Pancreas (tissue), 10 donors: ENCODE measurements at regions not wholly inside any gene's neighbourhood (a gene's known extent, or its start where the extent isn't known, plus 50 kb on each side); places are given as distances from the start of the nearest gene placed in this dataset.
"Not testable (repeated sequence)": the region's sequence is repeated elsewhere in the genome, so short reads cannot be mapped to it uniquely, and the experiment has no call there.

Experiments
- ATAC-seq, 4 donors: fragments of 200-7000 bp; cut with Tn5 transposase; one replicate each; pipeline versions ENCODE4 v1.8.0 to v1.9.1; 2020; ENCODE audit warnings: mild to moderate bottlenecking in 4 of 4, moderate library complexity in 4 of 4
- DNase-seq, 6 donors: peaks; one replicate each; pipeline ENCODE4 v3.0.0-alpha.2; 2020
- FAIRE-seq: peaks from 2 replicates; lab custom pipeline; 2012; peaks lifted over from hg19 to GRCh38; lab: Jason Lieb, UNC
- H3K27ac ChIP-seq, 4 donors: fragments of 200-600 bp; sonication (generic); 1 replicate in 3 of 4; 2 replicates in 1 of 4; pipeline versions ENCODE4 v1.5.0 to v1.8.0; 2020
- H3K27me3 ChIP-seq, 4 donors: fragments of 200-600 bp; one replicate each; pipeline ENCODE4 v1.8.0; 2021
- H3K36me3 ChIP-seq, 3 donors: fragments of 200-600 bp; sonication (generic) in 1 of 3; one replicate each; pipeline versions ENCODE4 v1.5.0 to v1.8.0; 2020 to 2021
- H3K4me1 ChIP-seq, 3 donors: fragments of 200-600 bp; one replicate each; pipeline ENCODE4 v1.8.0; 2021
- H3K4me3 ChIP-seq, 4 donors: fragments of 200-600 bp; sonication (generic) in 2 of 4; one replicate each; pipeline versions ENCODE4 v1.5.0 to v1.8.0; 2020 to 2021
- H3K9me3 ChIP-seq, 4 donors: fragments of 200-600 bp; one replicate each; pipeline ENCODE4 v1.8.0; 2021
- WGBS, 2 donors: extraction: QIAGEN DNeasy Blood & Tissue Kit; methylation state at CpG; one replicate each; pipeline ENCODE4 v1.1.7; 2013; 5-methylcytosine and 5-hydroxymethylcytosine counted together
- intact Hi-C, 3 donors: fragments of 100-400 bp; cut with DNase I; formaldehyde crosslinking; loops; one replicate each; pipeline versions ENCODE4 v1.11.1 to v1.14.2; 2022
- TF ChIP-seq, protein P1 (sequence below), 4 donors: fragments of 200-600 bp; sonication (generic) in 3 of 4; IDR thresholded peaks; one replicate each; pipeline versions ENCODE4 v1.5.0 to v1.8.0; 2021; ENCODE audit warnings: antibody characterized with exemption in 4 of 4
- donor health status: healthy with polysubstance abuse.
- donor health status: DM: no; HTN: no; CAD: no; lungs with moderate emphysema.
- donor health status: DM: no; HTN: no; CAD: no.
- donor health status: control.
- donor health status: control.
- donor health status: Bipolar disorder and iron deficiency.
- donor health status: DM: yes; HTN: yes; CAD: no.
- donor health status: DM: no; HTN: no; CAD: no.
- donor health status: DM: no; HTN: no; CAD: no.
- donor health status: DM: yes; HTN: yes; CAD: no.

- no peak for FAIRE-seq
- intact Hi-C loops = no loop called here
- DNase-seq = no peak
- H3K36me3 ChIP-seq = no peaks in the 10 kb centered on the region
- H3K4me3 ChIP-seq = no peak overlapping the region
- H3K4me1 ChIP-seq = no peaks in the 10 kb centered on the region
- no peak overlapping the region for H3K27ac ChIP-seq
- TF ChIP-seq, protein P1, sequence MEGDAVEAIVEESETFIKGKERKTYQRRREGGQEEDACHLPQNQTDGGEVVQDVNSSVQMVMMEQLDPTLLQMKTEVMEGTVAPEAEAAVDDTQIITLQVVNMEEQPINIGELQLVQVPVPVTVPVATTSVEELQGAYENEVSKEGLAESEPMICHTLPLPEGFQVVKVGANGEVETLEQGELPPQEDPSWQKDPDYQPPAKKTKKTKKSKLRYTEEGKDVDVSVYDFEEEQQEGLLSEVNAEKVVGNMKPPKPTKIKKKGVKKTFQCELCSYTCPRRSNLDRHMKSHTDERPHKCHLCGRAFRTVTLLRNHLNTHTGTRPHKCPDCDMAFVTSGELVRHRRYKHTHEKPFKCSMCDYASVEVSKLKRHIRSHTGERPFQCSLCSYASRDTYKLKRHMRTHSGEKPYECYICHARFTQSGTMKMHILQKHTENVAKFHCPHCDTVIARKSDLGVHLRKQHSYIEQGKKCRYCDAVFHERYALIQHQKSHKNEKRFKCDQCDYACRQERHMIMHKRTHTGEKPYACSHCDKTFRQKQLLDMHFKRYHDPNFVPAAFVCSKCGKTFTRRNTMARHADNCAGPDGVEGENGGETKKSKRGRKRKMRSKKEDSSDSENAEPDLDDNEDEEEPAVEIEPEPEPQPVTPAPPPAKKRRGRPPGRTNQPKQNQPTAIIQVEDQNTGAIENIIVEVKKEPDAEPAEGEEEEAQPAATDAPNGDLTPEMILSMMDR (IDR thresholded peaks at IDR 0.05) = no peak
- WGBS, 2 donors = 64 to 65% methylated on average over 3 of the region's 3 CpGs
- H3K9me3 ChIP-seq = no peaks in the 10 kb centered on the region
- ATAC-seq = no peak
- no peaks in the 10 kb centered on the region for H3K27me3 ChIP-seq
Observed at GRCh38 chr5:144036476-144036875, 134.0 kb downstream of the YIPF5 start.

- 69 to 94% methylated on average over 2 of the region's 2 CpGs for WGBS, 2 donors
Observed at GRCh38 chr5:144040615-144041305, 129.7 kb downstream of the YIPF5 start.

DNA sequence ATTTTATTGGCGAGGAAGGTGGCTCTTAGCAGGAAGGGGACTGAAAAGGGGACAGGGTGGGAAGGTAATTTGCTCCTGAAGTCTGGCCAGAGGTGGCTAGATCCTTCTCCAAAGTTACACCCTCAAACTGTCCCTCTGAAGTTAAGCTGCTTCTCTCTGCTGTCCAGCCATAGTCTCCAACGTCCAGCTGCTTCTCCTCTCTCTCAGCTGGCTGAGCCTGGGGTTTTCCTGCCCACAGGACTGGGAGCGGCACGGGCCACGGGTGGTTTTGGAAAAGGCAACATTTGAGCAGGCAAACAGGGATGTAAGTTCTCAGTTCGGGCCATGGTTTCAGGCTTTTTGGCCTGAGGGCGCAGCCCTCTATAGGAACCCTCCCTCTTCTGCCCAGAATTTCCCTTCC, 128.3 kb downstream of the YIPF5 start:
- no peak overlapping the region for H3K4me3 ChIP-seq
- no peak overlapping the region for H3K27ac ChIP-seq
- no peaks in the 10 kb centered on the region for H3K27me3 ChIP-seq
- no peak for ATAC-seq
- no peak for FAIRE-seq
- no peaks in the 10 kb centered on the region for H3K36me3 ChIP-seq
- intact Hi-C loops = no loop called here
- H3K9me3 ChIP-seq = no peaks in the 10 kb centered on the region
- H3K4me1 ChIP-seq = no peaks in the 10 kb centered on the region
- WGBS, 2 donors = 62 to 69% methylated on average over 7 of the region's 7 CpGs
- TF ChIP-seq, protein P1 (IDR thresholded peaks at IDR 0.05) = no peak
- no peak for DNase-seq

More at GRCh38 chr5:144040615-144041305, 129.7 kb downstream of the YIPF5 start:
- TF ChIP-seq, protein P1 (IDR thresholded peaks at IDR 0.05) = no peak
- Histone ChIP-seq H3K9me3 (no peaks in the 10 kb centered on the region), H3K4me1 (no peaks in the 10 kb centered on the region), H3K36me3 (no peaks in the 10 kb centered on the region), H3K4me3 (no peak overlapping the region), H3K27ac (no peak overlapping the region), H3K27me3 (no peaks in the 10 kb centered on the region)
- intact Hi-C loops = no loop called here
- ATAC-seq (no peak), FAIRE-seq (no peak), DNase-seq (no peak)

DNA sequence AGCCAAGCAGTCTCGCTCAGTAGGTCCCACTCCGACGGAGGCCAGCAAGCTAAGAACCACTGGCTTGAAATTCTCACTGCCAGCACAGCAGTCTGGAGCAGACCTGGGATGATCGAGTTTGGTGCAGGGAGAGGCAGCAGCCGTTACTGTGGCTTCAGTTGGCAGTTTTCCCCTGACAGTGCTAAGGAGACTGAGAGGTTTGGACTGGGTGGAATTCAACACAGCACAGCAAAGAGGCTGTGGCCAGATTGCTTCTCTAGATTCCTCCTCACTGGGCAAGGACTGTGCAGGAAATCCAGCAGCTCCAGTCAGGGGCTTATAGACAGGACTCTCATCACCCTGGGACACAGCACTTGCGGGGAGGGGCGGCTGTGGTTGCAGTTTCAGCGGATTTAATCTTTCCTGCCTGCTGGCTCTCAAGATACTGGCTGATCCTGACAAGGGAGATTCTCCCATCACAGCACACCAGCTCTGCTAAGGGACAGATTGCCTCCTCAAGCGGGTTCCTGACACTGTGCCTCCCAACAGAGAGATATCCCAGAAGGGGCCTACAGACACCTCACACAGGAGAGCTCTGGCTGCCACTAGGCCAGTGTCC, 122.1 kb downstream of the YIPF5 start:
- Histone ChIP-seq H3K4me1 (no peaks in the 10 kb centered on the region), H3K27ac (no peak overlapping the region), H3K9me3 (no peaks in the 10 kb centered on the region), H3K27me3 (no peaks in the 10 kb centered on the region), H3K36me3 (no peaks in the 10 kb centered on the region), H3K4me3 (no peak overlapping the region)
- 66 to 74% methylated on average over 9 of the region's 9 CpGs for WGBS, 2 donors
- intact Hi-C loops = no loop called here
- FAIRE-seq (no peak), ATAC-seq (no peak), DNase-seq (no peak)
- TF ChIP-seq, protein P1 (IDR thresholded peaks at IDR 0.05) = no peak

GRCh38 chr5:144055391-144055790, 115.1 kb downstream of the YIPF5 start:
- FAIRE-seq = not testable (repeated sequence)

GRCh38 chr5:144060091-144060490, 110.4 kb downstream of the YIPF5 start:
- H3K4me1 ChIP-seq, H3K36me3 ChIP-seq, intact Hi-C loops, DNase-seq, ATAC-seq, FAIRE-seq, H3K27ac ChIP-seq, H3K9me3 ChIP-seq, H3K4me3 ChIP-seq, H3K27me3 ChIP-seq: not testable (repeated sequence)
- WGBS, 2 donors = 89 to 90% methylated on average over 2 of the region's 2 CpGs

More at GRCh38 chr5:144055391-144055790, 115.1 kb downstream of the YIPF5 start:
- H3K4me3 ChIP-seq, intact Hi-C loops, H3K9me3 ChIP-seq, H3K27me3 ChIP-seq, ATAC-seq, H3K36me3 ChIP-seq, H3K4me1 ChIP-seq, H3K27ac ChIP-seq: not testable (repeated sequence)
- DNase-seq = peak in 1 of 6 donors; percentile 21
- WGBS, 2 donors = 84 to 87% methylated on average over 6 of the region's 6 CpGs
